DND-41 (cell line): ENCODE measurements at regions not wholly inside any gene's neighbourhood (a gene's known extent, or its start where the extent isn't known, plus 50 kb on each side); places are given as distances from the start of the nearest gene placed in this dataset.

Experiments
- ATAC-seq: fragments of 200-7000 bp; cut with Tn5 transposase; 3 replicates; pipeline ENCODE4 v1.9.1; 2021; ENCODE audit warnings: low read depth; ENCODE audit not compliant: insufficient read depth
- DNase-seq: peaks from one replicate; pipeline ENCODE4 v3.0.0-alpha.2; 2020
- H2AFZ ChIP-seq: 2 replicates; pipeline ENCODE4 v1.6.0; 2012; ENCODE audit warnings: low read depth, low read length
- H3K27ac ChIP-seq: 2 replicates; pipeline ENCODE4 v1.5.1; 2012; ENCODE audit warnings: low read length, inconsistent platforms
- H3K27me3 ChIP-seq: fragments of 200-600 bp; sonication (generic); 2 replicates; pipeline ENCODE4 v1.6.0; 2012; ENCODE audit warnings: low read length, mild to moderate bottlenecking, inconsistent platforms; ENCODE audit not compliant: insufficient read depth, poor library complexity
- H3K36me3 ChIP-seq: 2 replicates; pipeline ENCODE4 v1.5.1; 2012; ENCODE audit warnings: low read length, inconsistent platforms; ENCODE audit not compliant: insufficient read depth
- H3K4me1 ChIP-seq: 2 replicates; pipeline ENCODE4 v1.5.1; 2012; ENCODE audit warnings: mild to moderate bottlenecking, low read length; ENCODE audit not compliant: insufficient read depth
- H3K4me2 ChIP-seq: 2 replicates; pipeline ENCODE4 v1.6.0; 2012; ENCODE audit warnings: mild to moderate bottlenecking, moderate library complexity, low read length, inconsistent platforms; ENCODE audit not compliant: insufficient read depth
- H3K4me3 ChIP-seq, 2 experiments: fragments of 200-600 bp in 1 of 2; shearing (Covaris generic) in 1 of 2; 2 replicates each; pipeline ENCODE4 v1.5.1; 2012 to 2016; ENCODE audit warnings: inconsistent platforms in 2 of 2, low read length in 2 of 2, mild to moderate bottlenecking in 2 of 2, low read depth in 1 of 2, moderate library complexity in 1 of 2
- H3K79me2 ChIP-seq: 2 replicates; pipeline ENCODE4 v1.6.0; 2012; ENCODE audit warnings: low read length, inconsistent platforms; ENCODE audit not compliant: insufficient read depth
- H3K9ac ChIP-seq: 2 replicates; pipeline ENCODE4 v1.6.0; 2012; ENCODE audit warnings: low read depth, mild to moderate bottlenecking, inconsistent platforms, low read length, moderate library complexity
- H3K9me3 ChIP-seq: 2 replicates; pipeline ENCODE4 v1.5.1; 2012; ENCODE audit warnings: low read length, moderate library complexity, mild to moderate bottlenecking, inconsistent platforms; ENCODE audit not compliant: insufficient read depth, severe bottlenecking
- H4K20me1 ChIP-seq: 2 replicates; pipeline ENCODE4 v1.6.0; 2012; ENCODE audit warnings: low read length; ENCODE audit not compliant: insufficient read depth
- CTCF ChIP-seq: IDR thresholded peaks from 2 replicates; pipeline ENCODE4 v1.5.1; 2012; ENCODE audit warnings: borderline replicate concordance, low read length, moderate library complexity, mild to moderate bottlenecking; ENCODE audit not compliant: poor library complexity, severe bottlenecking; ENCODE audit errors: extremely low read depth
- EZH2 ChIP-seq: IDR thresholded peaks from 3 replicates; pipeline ENCODE4 v1.6.1; 2012; ENCODE audit warnings: borderline replicate concordance, low read depth, mild to moderate bottlenecking, moderate library complexity, low read length, inconsistent platforms; ENCODE audit not compliant: severe bottlenecking

GRCh38 chr1:173400387-173400995 is 76.6 kb upstream of the PRDX6 start:
- Histone ChIP-seq H3K9me3 (no peaks in the 10 kb centered on the region), H3K36me3 (no peaks in the 10 kb centered on the region), H3K79me2 (no peaks in the 10 kb centered on the region), H4K20me1 (no peaks in the 10 kb centered on the region), H3K27me3 (no peaks in the 10 kb centered on the region), H3K4me2 (no peak overlapping the region), H3K27ac (no peak overlapping the region), H3K4me1 (no peaks in the 10 kb centered on the region), H3K4me3 (no peak overlapping the region), H2AFZ (no peak overlapping the region), H3K9ac (no peak overlapping the region)
- ATAC-seq, result no peak
- no peak for TF ChIP-seq EZH2
- no peak for TF ChIP-seq CTCF
- DNase-seq, result no peak

GRCh38 chr1:173403996-173404395 is 73.1 kb upstream of the PRDX6 start:
- Histone ChIP-seq H3K27ac (no peak overlapping the region), H3K4me2 (no peak overlapping the region), H4K20me1 (no peaks in the 10 kb centered on the region), H3K36me3 (no peaks in the 10 kb centered on the region), H3K79me2 (no peaks in the 10 kb centered on the region), H3K4me3 (no peak overlapping the region), H3K9ac (no peak overlapping the region), H3K4me1 (peaks cover 23% of the 10 kb centered on the region), H3K27me3 (no peaks in the 10 kb centered on the region), H2AFZ (no peak overlapping the region), H3K9me3 (no peaks in the 10 kb centered on the region)
- TF ChIP-seq CTCF (no peak), EZH2 (no peak)
- no peak for ATAC-seq
- no peak for DNase-seq

GRCh38 chr1:173405281-173405680 is 71.9 kb upstream of the PRDX6 start:
- Histone ChIP-seq H3K27ac (no peak overlapping the region), H2AFZ (no peak overlapping the region), H3K36me3 (no peaks in the 10 kb centered on the region), H4K20me1 (no peaks in the 10 kb centered on the region), H3K4me1 (peaks cover 36% of the 10 kb centered on the region), H3K9ac (no peak overlapping the region), H3K4me3 (no peak overlapping the region), H3K27me3 (no peaks in the 10 kb centered on the region), H3K79me2 (no peaks in the 10 kb centered on the region), H3K4me2 (no peak overlapping the region), H3K9me3 (no peaks in the 10 kb centered on the region)
- no peak for ATAC-seq
- no peak for DNase-seq
- TF ChIP-seq CTCF, result no peak
- TF ChIP-seq EZH2, result no peak
